HepG2 (cell line): ENCODE measurements at regions not wholly inside any gene's neighbourhood (a gene's known extent, or its start where the extent isn't known, plus 50 kb on each side); places are given as distances from the start of the nearest gene placed in this dataset.

Experiments used
- ATF4 ChIP-seq, 2 experiments: fragments of 450-650 bp in 1 of 2; sonication (generic) in 1 of 2; formaldehyde crosslinking; IDR thresholded peaks; 2 replicates each; pipeline versions ENCODE4 v1.5.0 to v1.8.0; 2020 to 2022; ENCODE audit warnings: mild to moderate bottlenecking in 1 of 2, missing genetic modification reagents in 1 of 2
- EEA1 ChIP-seq: sonication (generic); formaldehyde crosslinking; IDR thresholded peaks from 2 replicates; pipeline ENCODE4 v1.5.1; 2020; ENCODE audit warnings: mild to moderate bottlenecking, missing genetic modification reagents, borderline replicate concordance
- FOXO1 ChIP-seq: sonication (generic); formaldehyde crosslinking; IDR thresholded peaks from 2 replicates; pipeline ENCODE4 v1.4.0; 2020; ENCODE audit warnings: missing genetic modification reagents
- IKZF1 ChIP-seq: fragments of 450-650 bp; IDR thresholded peaks from 2 replicates; pipeline ENCODE4 v1.7.1; 2016
- NFYC ChIP-seq: IDR thresholded peaks from 2 replicates; pipeline ENCODE4 v1.6.1; 2016; ENCODE audit warnings: missing genetic modification reagents, missing compliant biosample characterization
- NR2F1 ChIP-seq, 2 experiments: fragments of 450-650 bp in 1 of 2; formaldehyde crosslinking in 1 of 2; IDR thresholded peaks; 2 replicates each; pipeline versions ENCODE4 v1.5.0 to v1.6.1; 2016 to 2020; ENCODE audit warnings: mild to moderate bottlenecking in 1 of 2, missing compliant biosample characterization in 1 of 2, missing genetic modification reagents in 1 of 2, moderate library complexity in 1 of 2
- PHF21A ChIP-seq: sonication (generic); formaldehyde crosslinking; IDR thresholded peaks from 2 replicates; pipeline ENCODE4 v1.5.0; 2020; ENCODE audit warnings: mild to moderate bottlenecking, missing genetic modification reagents
- PHF8 ChIP-seq: sonication (generic); formaldehyde crosslinking; IDR thresholded peaks from 2 replicates; pipeline ENCODE4 v1.5.0; 2020; ENCODE audit warnings: missing genetic modification reagents
- RBFOX2 ChIP-seq: fragments of 200-400 bp; formaldehyde crosslinking; IDR thresholded peaks from 2 replicates; pipeline ENCODE4 v1.6.1; 2017; ENCODE audit warnings: low read depth, mild to moderate bottlenecking, low read length
- RFX3 ChIP-seq: IDR thresholded peaks from 2 replicates; pipeline ENCODE4 v1.6.1; 2016; ENCODE audit warnings: missing biosample characterization, missing genetic modification reagents
- SOX13 ChIP-seq, 3 experiments: fragments of 450-650 bp in 1 of 3; sonication (generic) in 1 of 3; formaldehyde crosslinking in 1 of 3; IDR thresholded peaks in 2 of 3; conservative IDR thresholded peaks in 1 of 3; 2 replicates each; pipeline versions ENCODE4 v1.5.0 to v1.6.1; 2016 to 2020; ENCODE audit warnings: antibody characterized with exemption in 1 of 3, mild to moderate bottlenecking in 1 of 3, missing compliant biosample characterization in 1 of 3, missing genetic modification reagents in 1 of 3, moderate library complexity in 1 of 3
- TBX2 ChIP-seq: sonication (generic); formaldehyde crosslinking; IDR thresholded peaks from 2 replicates; pipeline ENCODE4 v1.5.0; 2020; ENCODE audit warnings: missing genetic modification reagents, mild to moderate bottlenecking, borderline replicate concordance
- TRIM22 ChIP-seq: fragments of 450-650 bp; IDR thresholded peaks from 2 replicates; pipeline ENCODE4 v1.6.1; 2017
- ZBTB3 ChIP-seq: sonication (generic); formaldehyde crosslinking; IDR thresholded peaks from 2 replicates; pipeline ENCODE4 v1.4.0; 2020; ENCODE audit warnings: low read depth, mild to moderate bottlenecking, moderate library complexity, missing genetic modification reagents, borderline replicate concordance
- ZBTB39 ChIP-seq: sonication (generic); formaldehyde crosslinking; IDR thresholded peaks from 2 replicates; pipeline ENCODE4 v1.5.0; 2020; ENCODE audit warnings: missing genetic modification reagents
- ZKSCAN5 ChIP-seq: sonication (generic); formaldehyde crosslinking; IDR thresholded peaks from 2 replicates; pipeline ENCODE4 v1.5.1; 2020; ENCODE audit warnings: mild to moderate bottlenecking, missing genetic modification reagents
- ZMAT3 ChIP-seq: sonication (generic); formaldehyde crosslinking; conservative IDR thresholded peaks from 2 replicates; pipeline ENCODE4 v1.7.0; 2021; ENCODE audit warnings: missing genetic modification reagents
- ZNF232 ChIP-seq: sonication (generic); formaldehyde crosslinking; IDR thresholded peaks from 2 replicates; pipeline ENCODE4 v1.4.0; 2020; ENCODE audit warnings: missing genetic modification reagents, borderline replicate concordance
- ZNF34 ChIP-seq: sonication (generic); formaldehyde crosslinking; IDR thresholded peaks from 2 replicates; pipeline ENCODE4 v1.4.0; 2020; ENCODE audit warnings: mild to moderate bottlenecking, missing genetic modification reagents, borderline replicate concordance
- ZNF607 ChIP-seq: sonication (generic); formaldehyde crosslinking; IDR thresholded peaks from 2 replicates; pipeline ENCODE4 v1.5.1; 2020; ENCODE audit warnings: missing genetic modification reagents, mild to moderate bottlenecking, borderline replicate concordance
- ZNF674 ChIP-seq: sonication (generic); formaldehyde crosslinking; IDR thresholded peaks from 2 replicates; pipeline ENCODE4 v1.5.0; 2020; ENCODE audit warnings: low read depth, mild to moderate bottlenecking, missing genetic modification reagents
- ZNF782 ChIP-seq: sonication (generic); formaldehyde crosslinking; IDR thresholded peaks from 2 replicates; pipeline ENCODE4 v1.4.0; 2020; ENCODE audit warnings: missing genetic modification reagents, mild to moderate bottlenecking, borderline replicate concordance

GRCh38 chr1:213759359-213760181, 228.2 kb upstream of the PROX1 start (continued):
- TF ChIP-seq TRIM22, result no peak
- no peak for TF ChIP-seq RFX3 (CRISPR knock-in tag)
- TF ChIP-seq ZNF674 (CRISPR knock-in tag), result no peak
- TF ChIP-seq IKZF1, result no peak
- peak; percentile 95 for TF ChIP-seq FOXO1 (CRISPR knock-in tag)
- peak; percentile 49; the same call in 1 of the 2 replicates for TF ChIP-seq TBX2
- TF ChIP-seq ATF4 (CRISPR knock-in tag; IDR thresholded peaks at IDR 0.05), result peak in 1 of 2 experiments; percentile 40; a peak in 1 of 4 replicates
- TF ChIP-seq ZMAT3 (CRISPR knock-in tag), result 0 out of 2 replicates have a peak, but pooled peaks have one; percentile 67
- TF ChIP-seq NFYC, result peak; percentile 40; the same call in 1 of the 2 replicates
- TF ChIP-seq ZNF232, result peak; percentile 80; the same call in 1 of the 2 replicates
- TF ChIP-seq NR2F1 (CRISPR knock-in tag; IDR thresholded peaks at IDR 0.05), result 0 out of 4 replicates have a peak, but pooled peaks of 1 of the 2 experiments have one; percentile 15
- peak; percentile 48; the same call in 1 of the 2 replicates for TF ChIP-seq ZBTB39 (CRISPR knock-in tag)
- no peak for TF ChIP-seq RBFOX2
- TF ChIP-seq ZNF782 (CRISPR knock-in tag), result no peak
- no peak for TF ChIP-seq ZBTB3
- TF ChIP-seq PHF21A, result peak; percentile 89
- no peak for TF ChIP-seq ZNF34 (CRISPR knock-in tag)
- TF ChIP-seq SOX13 (IDR thresholded peaks at IDR 0.05), result no peak
- TF ChIP-seq SOX13 (CRISPR knock-in tag; conservative IDR thresholded peaks at IDR 0.05 in 1 of 2, IDR thresholded peaks at IDR 0.05 in 1 of 2), result peak in 1 of 2 experiments; percentile 77; a peak in 2 of 4 replicates
- TF ChIP-seq EEA1 (CRISPR knock-in tag), result no peak
- peak; percentile 41; the same call in 1 of the 2 replicates for TF ChIP-seq PHF8 (CRISPR knock-in tag)
- TF ChIP-seq ZNF607 (CRISPR knock-in tag), result peak; percentile 63
- TF ChIP-seq ZKSCAN5, result no peak
